ENCODE measurements at regions not wholly inside any gene's neighbourhood (a gene's known extent, or its start where the extent isn't known, plus 50 kb on each side); places are given as distances from the start of the nearest gene placed in this dataset.
"Not testable (repeated sequence)": the region's sequence is repeated elsewhere in the genome, so short reads cannot be mapped to it uniquely, and the experiment has no call there.

GRCh38 chr12:46543378-46543795, 170.8 kb upstream of the SLC38A2 start:
- DNase-seq; H3K27me3 ChIP-seq (replicated peaks; ENCODE audit: control insufficient read depth, insufficient read depth, low read length, poor library complexity, severe bottlenecking); H3K4me3 ChIP-seq (ENCODE audit: insufficient read depth, low read depth, low read length, poor library complexity, severe bottlenecking); H3K4me1 ChIP-seq (ENCODE audit: control insufficient read depth, insufficient read depth, low read length, poor library complexity, severe bottlenecking); H3K9me3 ChIP-seq (ENCODE audit: control insufficient read depth, low read length); H3K36me3 ChIP-seq (ENCODE audit: control insufficient read depth, insufficient read depth, low read length); H3K27ac ChIP-seq (ENCODE audit: insufficient read depth, low read length, poor library complexity, severe bottlenecking): not testable (repeated sequence)

GRCh38 chr12:46538976-46539375, 166.4 kb upstream of the SLC38A2 start:
- DNase-seq: no peak
- Histone ChIP-seq H3K9me3 (ENCODE audit: control insufficient read depth, low read length) (no peaks in the 10 kb centered on the region), H3K27me3 (replicated peaks; ENCODE audit: control insufficient read depth, insufficient read depth, low read length, poor library complexity, severe bottlenecking) (no peaks in the 10 kb centered on the region), H3K36me3 (ENCODE audit: control insufficient read depth, insufficient read depth, low read length) (no peaks in the 10 kb centered on the region), H3K4me3 (ENCODE audit: insufficient read depth, low read depth, low read length, poor library complexity, severe bottlenecking) (no peak overlapping the region), H3K4me1 (ENCODE audit: control insufficient read depth, insufficient read depth, low read length, poor library complexity, severe bottlenecking) (no peaks in the 10 kb centered on the region), H3K27ac (ENCODE audit: insufficient read depth, low read length, poor library complexity, severe bottlenecking) (no peak overlapping the region)

GRCh38 chr12:46537387-46537955, 164.9 kb upstream of the SLC38A2 start:
- no peaks in the 10 kb centered on the region for H3K36me3 ChIP-seq (ENCODE audit: control insufficient read depth, insufficient read depth, low read length)
- H3K4me3 ChIP-seq (ENCODE audit: insufficient read depth, low read depth, low read length, poor library complexity, severe bottlenecking): no peak overlapping the region
- H3K4me1 ChIP-seq (ENCODE audit: control insufficient read depth, insufficient read depth, low read length, poor library complexity, severe bottlenecking): no peaks in the 10 kb centered on the region
- no peak overlapping the region for H3K27ac ChIP-seq (ENCODE audit: insufficient read depth, low read length, poor library complexity, severe bottlenecking)
- H3K27me3 ChIP-seq (replicated peaks; ENCODE audit: control insufficient read depth, insufficient read depth, low read length, poor library complexity, severe bottlenecking): no peaks in the 10 kb centered on the region
- no peaks in the 10 kb centered on the region for H3K9me3 ChIP-seq (ENCODE audit: control insufficient read depth, low read length)
- no peak for DNase-seq

GRCh38 chr12:46536316-46536715, 163.7 kb upstream of the SLC38A2 start:
- DNase-seq; H3K27me3 ChIP-seq (replicated peaks; ENCODE audit: control insufficient read depth, insufficient read depth, low read length, poor library complexity, severe bottlenecking); H3K4me1 ChIP-seq (ENCODE audit: control insufficient read depth, insufficient read depth, low read length, poor library complexity, severe bottlenecking); H3K4me3 ChIP-seq (ENCODE audit: insufficient read depth, low read depth, low read length, poor library complexity, severe bottlenecking); H3K36me3 ChIP-seq (ENCODE audit: control insufficient read depth, insufficient read depth, low read length); H3K9me3 ChIP-seq (ENCODE audit: control insufficient read depth, low read length); H3K27ac ChIP-seq (ENCODE audit: insufficient read depth, low read length, poor library complexity, severe bottlenecking): not testable (repeated sequence)

- no peak for DNase-seq
- Histone ChIP-seq H3K4me3 (ENCODE audit: insufficient read depth, low read depth, low read length, poor library complexity, severe bottlenecking) (no peak overlapping the region), H3K27ac (ENCODE audit: insufficient read depth, low read length, poor library complexity, severe bottlenecking) (no peak overlapping the region), H3K4me1 (ENCODE audit: control insufficient read depth, insufficient read depth, low read length, poor library complexity, severe bottlenecking) (no peaks in the 10 kb centered on the region), H3K27me3 (replicated peaks; ENCODE audit: control insufficient read depth, insufficient read depth, low read length, poor library complexity, severe bottlenecking) (no peaks in the 10 kb centered on the region), H3K9me3 (ENCODE audit: control insufficient read depth, low read length) (no peaks in the 10 kb centered on the region), H3K36me3 (ENCODE audit: control insufficient read depth, insufficient read depth, low read length) (no peaks in the 10 kb centered on the region)
Observed at GRCh38 chr12:46535907-46536306, 163.3 kb upstream of the SLC38A2 start.

- no peaks in the 10 kb centered on the region for H3K4me1 ChIP-seq (ENCODE audit: control insufficient read depth, insufficient read depth, low read length, poor library complexity, severe bottlenecking)
- H3K9me3 ChIP-seq (ENCODE audit: control insufficient read depth, low read length): no peaks in the 10 kb centered on the region
- H3K4me3 ChIP-seq (ENCODE audit: insufficient read depth, low read depth, low read length, poor library complexity, severe bottlenecking): no peak overlapping the region
- H3K27me3 ChIP-seq (replicated peaks; ENCODE audit: control insufficient read depth, insufficient read depth, low read length, poor library complexity, severe bottlenecking): no peaks in the 10 kb centered on the region
- H3K36me3 ChIP-seq (ENCODE audit: control insufficient read depth, insufficient read depth, low read length): no peaks in the 10 kb centered on the region
- no peak overlapping the region for H3K27ac ChIP-seq (ENCODE audit: insufficient read depth, low read length, poor library complexity, severe bottlenecking)
- no peak for DNase-seq
Observed at GRCh38 chr12:46535376-46535775, 162.8 kb upstream of the SLC38A2 start.

- H3K4me1 ChIP-seq (ENCODE audit: control insufficient read depth, insufficient read depth, low read length, poor library complexity, severe bottlenecking): no peaks in the 10 kb centered on the region
- H3K4me3 ChIP-seq (ENCODE audit: insufficient read depth, low read depth, low read length, poor library complexity, severe bottlenecking): no peak overlapping the region
- no peaks in the 10 kb centered on the region for H3K9me3 ChIP-seq (ENCODE audit: control insufficient read depth, low read length)
- DNase-seq: no peak
- no peaks in the 10 kb centered on the region for H3K27me3 ChIP-seq (replicated peaks; ENCODE audit: control insufficient read depth, insufficient read depth, low read length, poor library complexity, severe bottlenecking)
- H3K27ac ChIP-seq (ENCODE audit: insufficient read depth, low read length, poor library complexity, severe bottlenecking): no peak overlapping the region
- no peaks in the 10 kb centered on the region for H3K36me3 ChIP-seq (ENCODE audit: control insufficient read depth, insufficient read depth, low read length)
Observed at GRCh38 chr12:46534327-46534840, 161.8 kb upstream of the SLC38A2 start.

GRCh38 chr12:46533723-46534122, 161.2 kb upstream of the SLC38A2 start:
- H3K9me3 ChIP-seq (ENCODE audit: control insufficient read depth, low read length): no peaks in the 10 kb centered on the region
- H3K27ac ChIP-seq (ENCODE audit: insufficient read depth, low read length, poor library complexity, severe bottlenecking): no peak overlapping the region
- no peaks in the 10 kb centered on the region for H3K36me3 ChIP-seq (ENCODE audit: control insufficient read depth, insufficient read depth, low read length)
- DNase-seq: no peak
- H3K27me3 ChIP-seq (replicated peaks; ENCODE audit: control insufficient read depth, insufficient read depth, low read length, poor library complexity, severe bottlenecking): no peaks in the 10 kb centered on the region
- H3K4me1 ChIP-seq (ENCODE audit: control insufficient read depth, insufficient read depth, low read length, poor library complexity, severe bottlenecking): no peaks in the 10 kb centered on the region
- H3K4me3 ChIP-seq (ENCODE audit: insufficient read depth, low read depth, low read length, poor library complexity, severe bottlenecking): no peak overlapping the region

GRCh38 chr12:46531804-46532203, 159.2 kb upstream of the SLC38A2 start:
- Histone ChIP-seq H3K9me3 (ENCODE audit: control insufficient read depth, low read length) (no peaks in the 10 kb centered on the region), H3K27ac (ENCODE audit: insufficient read depth, low read length, poor library complexity, severe bottlenecking) (no peak overlapping the region), H3K4me3 (ENCODE audit: insufficient read depth, low read depth, low read length, poor library complexity, severe bottlenecking) (no peak overlapping the region), H3K4me1 (ENCODE audit: control insufficient read depth, insufficient read depth, low read length, poor library complexity, severe bottlenecking) (no peaks in the 10 kb centered on the region), H3K27me3 (replicated peaks; ENCODE audit: control insufficient read depth, insufficient read depth, low read length, poor library complexity, severe bottlenecking) (no peaks in the 10 kb centered on the region), H3K36me3 (ENCODE audit: control insufficient read depth, insufficient read depth, low read length) (no peaks in the 10 kb centered on the region)
- DNase-seq: no peak

- H3K4me1 ChIP-seq (ENCODE audit: control insufficient read depth, insufficient read depth, low read length, poor library complexity, severe bottlenecking): no peaks in the 10 kb centered on the region
- H3K27ac ChIP-seq (ENCODE audit: insufficient read depth, low read length, poor library complexity, severe bottlenecking): no peak overlapping the region
- DNase-seq: no peak
- H3K4me3 ChIP-seq (ENCODE audit: insufficient read depth, low read depth, low read length, poor library complexity, severe bottlenecking): no peak overlapping the region
- H3K9me3 ChIP-seq (ENCODE audit: control insufficient read depth, low read length): no peaks in the 10 kb centered on the region
- H3K36me3 ChIP-seq (ENCODE audit: control insufficient read depth, insufficient read depth, low read length): no peaks in the 10 kb centered on the region
- H3K27me3 ChIP-seq (replicated peaks; ENCODE audit: control insufficient read depth, insufficient read depth, low read length, poor library complexity, severe bottlenecking): no peaks in the 10 kb centered on the region
Observed at GRCh38 chr12:46531059-46531785, 158.6 kb upstream of the SLC38A2 start.
